MM.1S (cell line): ENCODE measurements at regions not wholly inside any gene's neighbourhood (a gene's known extent, or its start where the extent isn't known, plus 50 kb on each side); places are given as distances from the start of the nearest gene placed in this dataset.
"Not testable (repeated sequence)": the region's sequence is repeated elsewhere in the genome, so short reads cannot be mapped to it uniquely, and the experiment has no call there.

Experiments used
- CTCF ChIP-seq: fragments of 300-600 bp; sonication (generic); IDR thresholded peaks from 2 replicates; pipeline ENCODE4 v1.5.1; 2016; ENCODE audit warnings: antibody characterized with exemption, low read length, mixed read lengths
- EZH2 ChIP-seq: fragments of 300-600 bp; sonication (generic); optimal IDR thresholded peaks from 2 replicates; pipeline ENCODE3; 2017; ENCODE audit warnings: low read depth, mild to moderate bottlenecking, antibody characterized with exemption, low read length, mixed read lengths

- TF ChIP-seq EZH2, CTCF: not testable (repeated sequence)
Observed at GRCh38 chr2:89027115-89027514, 335.6 kb downstream of the RPIA start.
